GM18870 (cell line): ENCODE measurements at regions not wholly inside any gene's neighbourhood (a gene's known extent, or its start where the extent isn't known, plus 50 kb on each side); places are given as distances from the start of the nearest gene placed in this dataset.
A peak's percentile ranks its signal among the peaks of the same experiment; 100 is the strongest.

ENCODE experiments used
- ATAC-seq: cut with Tn5 transposase; IDR thresholded peaks from one replicate; pipeline ENCODE4 v1.9.1; 2021; ENCODE audit warnings: moderate library complexity; ENCODE audit not compliant: unreplicated experiment

GRCh38 chr18:60146220-60146960 is 226.2 kb downstream of the MC4R start:
- peak; percentile 91 for ATAC-seq

GRCh38 chr18:60145776-60146175 is 226.8 kb downstream of the MC4R start:
- peak; percentile 7 for ATAC-seq

- no peak for ATAC-seq
These were observed 235.0 kb downstream of the PMAIP1 start for GRCh38 chr18:60134806-60135205.

- ATAC-seq = no peak
These were observed 230.5 kb downstream of the PMAIP1 start for GRCh38 chr18:60130284-60130683.

- no peak for ATAC-seq
These were observed 223.2 kb downstream of the PMAIP1 start for GRCh38 chr18:60123031-60123430.

- ATAC-seq = no peak
These were observed 222.5 kb downstream of the PMAIP1 start for GRCh38 chr18:60122339-60122738.

GRCh38 chr18:60120231-60120750 is 220.5 kb downstream of the PMAIP1 start:
- ATAC-seq = no peak

- no peak for ATAC-seq
These were observed 217.5 kb downstream of the PMAIP1 start for GRCh38 chr18:60117321-60117720.

- no peak for ATAC-seq
These were observed 213.6 kb downstream of the PMAIP1 start for GRCh38 chr18:60113396-60113795.

GRCh38 chr18:60112369-60112768 is 212.6 kb downstream of the PMAIP1 start:
- ATAC-seq = no peak

- no peak for ATAC-seq
These were observed 211.7 kb downstream of the PMAIP1 start for GRCh38 chr18:60111525-60111924.

GRCh38 chr18:60110836-60111235 is 211.0 kb downstream of the PMAIP1 start:
- ATAC-seq = no peak

GRCh38 chr18:60100778-60101177 is 201.0 kb downstream of the PMAIP1 start:
- no peak for ATAC-seq

GRCh38 chr18:60099709-60100108 is 199.9 kb downstream of the PMAIP1 start:
- ATAC-seq = no peak

- no peak for ATAC-seq
These were observed 196.6 kb downstream of the PMAIP1 start for GRCh38 chr18:60096428-60096827.

GRCh38 chr18:60092073-60092472 is 192.3 kb downstream of the PMAIP1 start:
- no peak for ATAC-seq

- no peak for ATAC-seq
These were observed 190.4 kb downstream of the PMAIP1 start for GRCh38 chr18:60090170-60090569.

- peak; percentile 61 for ATAC-seq
These were observed 183.0 kb downstream of the PMAIP1 start for GRCh38 chr18:60082790-60083189.

- ATAC-seq = no peak
These were observed 182.5 kb downstream of the PMAIP1 start for GRCh38 chr18:60082282-60082681.

- ATAC-seq = no peak
These were observed 175.7 kb downstream of the PMAIP1 start for GRCh38 chr18:60075477-60075876.

- peak; percentile 55 for ATAC-seq
These were observed 170.8 kb downstream of the PMAIP1 start for GRCh38 chr18:60070631-60071030.

GRCh38 chr18:60069145-60069544 is 169.3 kb downstream of the PMAIP1 start:
- no peak for ATAC-seq
